H9 (cell line): ENCODE measurements at regions not wholly inside any gene's neighbourhood (a gene's known extent, or its start where the extent isn't known, plus 50 kb on each side); places are given as distances from the start of the nearest gene placed in this dataset.

Experiments used
- DNase-seq: peaks from one replicate; pipeline ENCODE4 v3.0.0-alpha.2; 2017
- H2AFZ ChIP-seq: one replicate; pipeline ENCODE4 v1.6.1; 2013; ENCODE audit warnings: mild to moderate bottlenecking, low read length, control low read depth, moderate library complexity
- H2AK5ac ChIP-seq: 2 replicates; pipeline ENCODE4 v1.6.1; 2013; ENCODE audit warnings: low read length, control low read depth, mixed read lengths; ENCODE audit not compliant: insufficient read length
- H2BK120ac ChIP-seq: one replicate; pipeline ENCODE4 v1.6.1; 2013; ENCODE audit warnings: low read depth, mild to moderate bottlenecking, low read length, control low read depth, inconsistent platforms; ENCODE audit not compliant: poor library complexity, severe bottlenecking
- H2BK12ac ChIP-seq: 2 replicates; pipeline ENCODE4 v1.6.1; 2013; ENCODE audit warnings: low read length, control low read depth, mixed read lengths, low read depth; ENCODE audit not compliant: insufficient read length
- H2BK15ac ChIP-seq: 2 replicates; pipeline ENCODE4 v1.6.1; 2013; ENCODE audit warnings: low read depth, low read length, control low read depth
- H2BK20ac ChIP-seq: one replicate; pipeline ENCODE4 v1.6.1; 2013; ENCODE audit warnings: low read depth, mild to moderate bottlenecking, low read length, control low read depth, inconsistent platforms; ENCODE audit not compliant: poor library complexity, severe bottlenecking
- H2BK5ac ChIP-seq: 2 replicates; pipeline ENCODE4 v1.6.1; 2013; ENCODE audit warnings: low read length, control low read depth, mixed read lengths; ENCODE audit not compliant: insufficient read length
- H3K14ac ChIP-seq: 2 replicates; pipeline ENCODE4 v1.6.1; 2013; ENCODE audit warnings: low read length, control low read depth; ENCODE audit not compliant: insufficient read depth
- H3K18ac ChIP-seq: 2 replicates; pipeline ENCODE4 v1.6.1; 2013; ENCODE audit warnings: low read depth, mild to moderate bottlenecking, mixed read lengths, low read length, control low read depth; ENCODE audit not compliant: insufficient read length
- H3K23ac ChIP-seq: 2 replicates; pipeline ENCODE4 v1.6.1; 2013; ENCODE audit warnings: low read length, control low read depth, mixed read lengths, low read depth; ENCODE audit not compliant: insufficient read length
- H3K23me2 ChIP-seq: 2 replicates; pipeline ENCODE4 v1.6.1; 2013; ENCODE audit warnings: low read depth, mild to moderate bottlenecking, mixed read lengths, low read length, control low read depth; ENCODE audit not compliant: insufficient read length, poor library complexity, severe bottlenecking
- H3K27ac ChIP-seq: 2 replicates; pipeline ENCODE4 v1.5.1; 2013; ENCODE audit warnings: low read length, control low read depth, mixed read lengths, low read depth; ENCODE audit not compliant: insufficient read length
- H3K27me3 ChIP-seq: 2 replicates; pipeline ENCODE4 v1.6.1; 2013; ENCODE audit warnings: low read length, control low read depth, inconsistent platforms; ENCODE audit not compliant: insufficient read depth
- H3K4ac ChIP-seq: 2 replicates; pipeline ENCODE4 v1.6.1; 2013; ENCODE audit warnings: low read depth, mild to moderate bottlenecking, control low read depth, inconsistent platforms, low read length, moderate library complexity
- H3K4me1 ChIP-seq: 2 replicates; pipeline ENCODE4 v1.6.1; 2013; ENCODE audit warnings: low read length, control low read depth, inconsistent platforms; ENCODE audit not compliant: insufficient read depth
- H3K4me2 ChIP-seq: 2 replicates; pipeline ENCODE4 v1.6.1; 2013; ENCODE audit warnings: low read length, control low read depth, mixed read lengths; ENCODE audit not compliant: insufficient read length, insufficient read depth
- H3K56ac ChIP-seq: 2 replicates; pipeline ENCODE4 v1.6.1; 2013; ENCODE audit warnings: low read depth, mild to moderate bottlenecking, mixed read lengths, low read length, control low read depth; ENCODE audit not compliant: insufficient read length
- H3K79me1 ChIP-seq: 2 replicates; pipeline ENCODE4 v1.6.1; 2013; ENCODE audit warnings: low read depth, mild to moderate bottlenecking, moderate library complexity, low read length, control low read depth, inconsistent platforms; ENCODE audit not compliant: insufficient read depth, poor library complexity, severe bottlenecking
- H3K79me2 ChIP-seq: 2 replicates; pipeline ENCODE4 v1.6.1; 2013; ENCODE audit warnings: low read length, control low read depth, inconsistent platforms; ENCODE audit not compliant: insufficient read depth
- H3K9ac ChIP-seq: 2 replicates; pipeline ENCODE4 v1.6.1; 2013; ENCODE audit warnings: low read length, control low read depth, mixed read lengths; ENCODE audit not compliant: insufficient read length; ENCODE audit errors: extremely low read depth
- H3K9me3 ChIP-seq: one replicate; pipeline ENCODE4 v1.6.1; 2013; ENCODE audit warnings: low read depth, low read length, inconsistent platforms; ENCODE audit not compliant: control insufficient read depth
- H3T11ph ChIP-seq: one replicate; pipeline ENCODE4 v1.6.1; 2013; ENCODE audit warnings: mild to moderate bottlenecking, low read length, control low read depth, inconsistent platforms
- H4K20me1 ChIP-seq: one replicate; pipeline ENCODE4 v1.6.1; 2013; ENCODE audit not compliant: control insufficient read depth, insufficient read length, insufficient read depth
- H4K5ac ChIP-seq: 2 replicates; pipeline ENCODE4 v1.6.1; 2013; ENCODE audit warnings: low read depth, mild to moderate bottlenecking, mixed read lengths, low read length, control low read depth; ENCODE audit not compliant: insufficient read length
- H4K8ac ChIP-seq: replicated peaks from 2 replicates; pipeline ENCODE4 v1.6.1; 2013; ENCODE audit warnings: low read length, control low read depth, mixed read lengths, low read depth; ENCODE audit not compliant: insufficient read length
- H4K91ac ChIP-seq: 2 replicates; pipeline ENCODE4 v1.6.1; 2013; ENCODE audit warnings: low read depth, mild to moderate bottlenecking, moderate library complexity, mixed read lengths, low read length, control low read depth; ENCODE audit not compliant: insufficient read length
- H3K27ac Mint-ChIP-seq, 3 experiments: 2 replicates in 2 of 3; 3 replicates in 1 of 3; pipeline ENCODE4 v1.8.0; 2020 to 2021; ENCODE audit warnings: mixed read lengths in 3 of 3, mild to moderate bottlenecking in 1 of 3, moderate library complexity in 1 of 3
- H3K27me3 Mint-ChIP-seq: 2 replicates; pipeline ENCODE4 v1.8.0; 2021; ENCODE audit warnings: low read depth, mild to moderate bottlenecking, moderate library complexity, mixed read lengths
- H3K36me3 Mint-ChIP-seq, 3 experiments: 2 replicates in 2 of 3; 3 replicates in 1 of 3; pipeline ENCODE4 v1.8.0; 2020 to 2021; ENCODE audit warnings: low read depth in 3 of 3, mixed read lengths in 3 of 3; ENCODE audit not compliant: insufficient read depth in 1 of 3
- H3K4me1 Mint-ChIP-seq, 2 experiments: 2 replicates each; pipeline ENCODE4 v1.8.0; 2020; ENCODE audit warnings: mixed read lengths in 2 of 2
- H3K4me3 Mint-ChIP-seq, 2 experiments: 2 replicates in 1 of 2; 3 replicates in 1 of 2; pipeline ENCODE4 v1.8.0; 2020 to 2021; ENCODE audit warnings: mild to moderate bottlenecking in 2 of 2, mixed read lengths in 2 of 2, moderate library complexity in 1 of 2
- H3K9me3 Mint-ChIP-seq, 2 experiments: 2 replicates in 1 of 2; 3 replicates in 1 of 2; pipeline ENCODE4 v1.8.0; 2020; ENCODE audit warnings: mild to moderate bottlenecking in 2 of 2, mixed read lengths in 2 of 2, moderate library complexity in 1 of 2
- WGBS: extraction: QIAGEN DNeasy Blood & Tissue Kit; methylation state at CpG from one replicate; pipeline ENCODE4 v1.1.7; 2013; ENCODE audit warnings: missing lambda C conversion rate, low lambda C conversion rate, mixed read lengths; ENCODE audit not compliant: insufficient read length; ENCODE audit errors: extremely low coverage; 5-methylcytosine and 5-hydroxymethylcytosine counted together
- TF ChIP-seq, protein P1 (sequence below): fragments of 200-600 bp; sonication (generic); conservative IDR thresholded peaks from 3 replicates; pipeline ENCODE4 v1.8.0; 2021; ENCODE audit warnings: antibody characterized with exemption, mild to moderate bottlenecking

DNA sequence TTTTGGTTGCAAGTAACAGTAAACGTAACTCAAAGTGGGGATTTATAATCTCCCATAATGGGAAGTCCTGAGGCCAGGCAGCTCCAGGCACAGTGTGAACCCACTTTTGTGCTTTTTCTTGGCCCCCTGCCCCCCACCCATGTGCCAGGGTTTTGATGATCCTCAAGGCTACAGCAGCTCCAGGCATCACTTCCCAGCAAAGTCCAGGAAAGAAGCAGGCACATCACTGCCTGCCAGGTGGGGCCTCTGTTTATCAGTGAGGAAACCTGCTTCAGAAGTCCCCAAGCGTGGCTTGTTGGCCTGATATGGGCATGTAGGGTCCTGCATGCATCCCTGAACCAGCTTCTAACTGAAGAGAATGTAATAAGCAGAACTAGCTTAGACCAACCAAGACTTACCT lies 299.2 kb upstream of the SKOR2 start:
- no peak overlapping the region for H3K14ac ChIP-seq
- H4K91ac ChIP-seq: no peak overlapping the region

More for the DNA sequence above, 299.2 kb upstream of the SKOR2 start:
- Histone ChIP-seq H3K4ac (no peak overlapping the region), H3K56ac (no peak overlapping the region), H4K8ac (no peak overlapping the region), H2BK5ac (no peak overlapping the region), H2AK5ac (no peak overlapping the region), H3K4me2 (no peak overlapping the region), H3K79me1 (no peaks in the 10 kb centered on the region), H3K9me3 (no peaks in the 10 kb centered on the region), H3K27ac (no peak overlapping the region), H3K9ac (no peak overlapping the region), H3K23ac (no peak overlapping the region), H2BK120ac (no peak overlapping the region), H3K23me2 (no peaks in the 10 kb centered on the region), H4K20me1 (no peaks in the 10 kb centered on the region), H2BK12ac (no peak overlapping the region), H3K79me2 (no peaks in the 10 kb centered on the region), H3K18ac (no peak overlapping the region), H3K27me3 (no peaks in the 10 kb centered on the region), H3T11ph (no peak overlapping the region), H3K4me1 (no peaks in the 10 kb centered on the region), H4K5ac (no peak overlapping the region), H2BK15ac (no peak overlapping the region), H2BK20ac (no peak overlapping the region), H2AFZ (no peak overlapping the region)
- TF ChIP-seq, protein P1, sequence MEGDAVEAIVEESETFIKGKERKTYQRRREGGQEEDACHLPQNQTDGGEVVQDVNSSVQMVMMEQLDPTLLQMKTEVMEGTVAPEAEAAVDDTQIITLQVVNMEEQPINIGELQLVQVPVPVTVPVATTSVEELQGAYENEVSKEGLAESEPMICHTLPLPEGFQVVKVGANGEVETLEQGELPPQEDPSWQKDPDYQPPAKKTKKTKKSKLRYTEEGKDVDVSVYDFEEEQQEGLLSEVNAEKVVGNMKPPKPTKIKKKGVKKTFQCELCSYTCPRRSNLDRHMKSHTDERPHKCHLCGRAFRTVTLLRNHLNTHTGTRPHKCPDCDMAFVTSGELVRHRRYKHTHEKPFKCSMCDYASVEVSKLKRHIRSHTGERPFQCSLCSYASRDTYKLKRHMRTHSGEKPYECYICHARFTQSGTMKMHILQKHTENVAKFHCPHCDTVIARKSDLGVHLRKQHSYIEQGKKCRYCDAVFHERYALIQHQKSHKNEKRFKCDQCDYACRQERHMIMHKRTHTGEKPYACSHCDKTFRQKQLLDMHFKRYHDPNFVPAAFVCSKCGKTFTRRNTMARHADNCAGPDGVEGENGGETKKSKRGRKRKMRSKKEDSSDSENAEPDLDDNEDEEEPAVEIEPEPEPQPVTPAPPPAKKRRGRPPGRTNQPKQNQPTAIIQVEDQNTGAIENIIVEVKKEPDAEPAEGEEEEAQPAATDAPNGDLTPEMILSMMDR: no peak
- Mint-ChIP-seq H3K27me3 (peaks cover 4% of the 10 kb centered on the region), H3K36me3 (no peaks in the 10 kb centered on the region; a peak in 1 of 7 replicates), H3K4me3 (no peak overlapping the region), H3K4me1 (peaks cover under 1 to 1% of the 10 kb centered on the region in 2 experiments; a peak in 3 of 4 replicates), H3K9me3 (no peaks in the 10 kb centered on the region), H3K27ac (no peak overlapping the region)
- no CpG with 5 or more reads among the region's 2 CpGs for WGBS
- DNase-seq: no peak
